T-helper 1 cell treated with Interleukin-12 subunit alpha and Interleukin-12 subunit beta and Interleukin-4 antibody, amounts not matched to agents 30 μg/mL and 1 μg/mL, for 36 hours (primary cell): ENCODE measurements at regions not wholly inside any gene's neighbourhood (a gene's known extent, or its start where the extent isn't known, plus 50 kb on each side); places are given as distances from the start of the nearest gene placed in this dataset.

Experiments
- H3K27ac Mint-ChIP-seq: one replicate; pipeline ENCODE4 v1.8.0; 2021; ENCODE audit warnings: mild to moderate bottlenecking, mixed read lengths
- H3K27me3 Mint-ChIP-seq: one replicate; pipeline ENCODE4 v1.8.0; 2021; ENCODE audit warnings: low read depth, mixed read lengths
- H3K36me3 Mint-ChIP-seq: one replicate; pipeline ENCODE4 v1.8.0; 2021; ENCODE audit warnings: low read depth, mixed read lengths
- H3K4me1 Mint-ChIP-seq: one replicate; pipeline ENCODE4 v1.8.0; 2021; ENCODE audit warnings: low read depth, mixed read lengths
- H3K4me3 Mint-ChIP-seq: one replicate; pipeline ENCODE4 v1.8.0; 2021; ENCODE audit warnings: mild to moderate bottlenecking, moderate library complexity, mixed read lengths
- H3K9me3 Mint-ChIP-seq: one replicate; pipeline ENCODE4 v1.8.0; 2021; ENCODE audit warnings: mixed read lengths

GRCh38 chr13:89869312-89869711 is 1478.2 kb upstream of the MIR17HG start:
- Mint-ChIP-seq H3K36me3 (no peaks in the 10 kb centered on the region), H3K27me3 (no peaks in the 10 kb centered on the region), H3K9me3 (peaks cover 18% of the 10 kb centered on the region), H3K27ac (no peak overlapping the region), H3K4me1 (no peaks in the 10 kb centered on the region), H3K4me3 (no peak overlapping the region)

DNA sequence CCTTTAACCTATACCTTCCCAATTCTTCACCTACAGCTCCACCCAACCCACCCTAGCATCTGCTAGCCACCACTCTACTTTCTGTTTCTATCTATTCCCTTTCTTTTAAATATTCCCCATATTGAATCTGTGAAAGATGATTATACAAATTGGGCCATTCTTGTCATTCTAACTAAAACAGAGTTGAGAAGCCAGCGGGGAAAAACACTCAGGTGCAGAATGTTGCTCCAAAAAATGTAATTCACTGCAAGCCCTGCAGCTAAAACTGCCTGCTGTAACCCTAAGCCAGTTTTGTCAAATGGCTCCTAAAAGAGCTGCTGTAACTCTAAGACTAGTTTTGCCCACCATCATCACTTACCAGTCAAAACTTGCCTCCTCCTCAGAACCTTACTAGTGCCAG is 1468.6 kb upstream of the MIR17HG start:
- H3K27ac Mint-ChIP-seq, result no peak overlapping the region
- H3K4me1 Mint-ChIP-seq, result no peaks in the 10 kb centered on the region
- H3K4me3 Mint-ChIP-seq, result no peak overlapping the region
- H3K9me3 Mint-ChIP-seq, result peaks cover 4% of the 10 kb centered on the region
- H3K27me3 Mint-ChIP-seq, result no peaks in the 10 kb centered on the region
- H3K36me3 Mint-ChIP-seq, result no peaks in the 10 kb centered on the region

DNA sequence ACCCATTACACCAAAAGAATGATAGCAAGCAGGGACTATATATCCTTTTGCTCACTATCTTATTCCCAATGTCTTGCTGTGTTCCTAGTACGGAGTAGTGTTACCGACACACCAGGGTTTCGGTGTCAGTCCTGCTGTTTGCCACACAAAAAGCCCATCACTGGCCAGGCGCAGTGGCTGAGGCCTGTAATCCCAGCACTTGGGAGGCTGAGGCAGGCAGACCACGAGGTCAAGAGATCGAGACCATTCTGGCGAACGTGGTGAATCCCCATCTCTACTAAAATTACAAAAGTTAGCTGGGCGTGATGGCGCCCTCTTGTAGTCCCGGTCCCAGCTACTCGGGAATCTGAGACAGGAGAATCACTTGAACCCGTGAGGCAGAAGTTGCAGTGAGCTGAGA is 1467.3 kb upstream of the MIR17HG start:
- H3K27me3 Mint-ChIP-seq, result no peaks in the 10 kb centered on the region
- peaks cover 14% of the 10 kb centered on the region for H3K9me3 Mint-ChIP-seq
- H3K27ac Mint-ChIP-seq, result no peak overlapping the region
- H3K4me3 Mint-ChIP-seq, result no peak overlapping the region
- H3K4me1 Mint-ChIP-seq, result no peaks in the 10 kb centered on the region
- no peaks in the 10 kb centered on the region for H3K36me3 Mint-ChIP-seq

GRCh38 chr13:89883893-89884448 is 1463.5 kb upstream of the MIR17HG start:
- Mint-ChIP-seq H3K4me3 (no peak overlapping the region), H3K36me3 (no peaks in the 10 kb centered on the region), H3K27me3 (no peaks in the 10 kb centered on the region), H3K27ac (no peak overlapping the region), H3K4me1 (no peaks in the 10 kb centered on the region), H3K9me3 (peaks cover 19% of the 10 kb centered on the region)

DNA sequence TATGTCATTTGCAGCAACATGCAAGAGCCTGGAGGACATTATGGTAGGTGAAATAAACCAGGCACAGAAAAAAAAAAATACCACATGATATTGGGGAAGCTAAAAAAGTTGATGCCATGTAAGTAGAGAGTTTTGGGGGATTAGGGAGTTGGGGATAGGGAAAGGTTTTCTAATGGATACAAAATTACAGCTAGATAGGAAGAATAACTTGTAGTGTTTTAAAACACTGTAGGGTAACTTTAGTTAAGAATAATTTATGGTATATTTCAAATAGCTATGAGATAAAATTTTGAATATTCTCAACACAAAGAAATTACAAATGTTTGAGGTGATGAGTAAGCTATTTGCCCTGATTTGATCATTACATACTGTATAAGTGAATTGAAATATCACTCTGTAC is 1456.7 kb upstream of the MIR17HG start:
- H3K4me3 Mint-ChIP-seq, result no peak overlapping the region
- H3K36me3 Mint-ChIP-seq, result no peaks in the 10 kb centered on the region
- H3K27ac Mint-ChIP-seq, result no peak overlapping the region
- H3K4me1 Mint-ChIP-seq, result no peaks in the 10 kb centered on the region
- H3K9me3 Mint-ChIP-seq, result peaks cover 17% of the 10 kb centered on the region
- no peaks in the 10 kb centered on the region for H3K27me3 Mint-ChIP-seq

DNA sequence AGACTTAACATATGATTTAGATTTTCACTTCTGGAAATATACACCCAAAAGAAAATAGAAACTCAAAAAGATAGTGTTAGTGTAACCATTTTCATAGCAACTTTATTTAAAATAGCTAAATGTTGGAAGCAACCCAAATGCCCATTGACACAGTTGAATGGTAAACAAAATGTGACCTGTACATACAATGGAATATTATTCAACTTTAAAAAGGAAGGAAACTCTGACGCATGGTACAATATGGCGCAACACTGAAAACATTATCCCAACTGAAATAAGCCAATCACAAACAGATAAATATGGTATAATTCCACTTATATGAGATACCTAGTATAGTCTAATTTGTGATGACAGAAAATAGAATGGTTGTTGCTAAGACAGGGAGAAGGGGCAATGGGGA is 1456.1 kb upstream of the MIR17HG start:
- Mint-ChIP-seq H3K27me3 (no peaks in the 10 kb centered on the region), H3K36me3 (no peaks in the 10 kb centered on the region), H3K4me1 (no peaks in the 10 kb centered on the region), H3K4me3 (no peak overlapping the region), H3K9me3 (peaks cover 17% of the 10 kb centered on the region), H3K27ac (no peak overlapping the region)

- Mint-ChIP-seq H3K36me3 (no peaks in the 10 kb centered on the region), H3K9me3 (peaks cover 16% of the 10 kb centered on the region), H3K4me1 (no peaks in the 10 kb centered on the region), H3K4me3 (no peak overlapping the region), H3K27me3 (no peaks in the 10 kb centered on the region), H3K27ac (no peak overlapping the region)
These were observed 1449.8 kb upstream of the MIR17HG start for GRCh38 chr13:89897681-89898080.

DNA sequence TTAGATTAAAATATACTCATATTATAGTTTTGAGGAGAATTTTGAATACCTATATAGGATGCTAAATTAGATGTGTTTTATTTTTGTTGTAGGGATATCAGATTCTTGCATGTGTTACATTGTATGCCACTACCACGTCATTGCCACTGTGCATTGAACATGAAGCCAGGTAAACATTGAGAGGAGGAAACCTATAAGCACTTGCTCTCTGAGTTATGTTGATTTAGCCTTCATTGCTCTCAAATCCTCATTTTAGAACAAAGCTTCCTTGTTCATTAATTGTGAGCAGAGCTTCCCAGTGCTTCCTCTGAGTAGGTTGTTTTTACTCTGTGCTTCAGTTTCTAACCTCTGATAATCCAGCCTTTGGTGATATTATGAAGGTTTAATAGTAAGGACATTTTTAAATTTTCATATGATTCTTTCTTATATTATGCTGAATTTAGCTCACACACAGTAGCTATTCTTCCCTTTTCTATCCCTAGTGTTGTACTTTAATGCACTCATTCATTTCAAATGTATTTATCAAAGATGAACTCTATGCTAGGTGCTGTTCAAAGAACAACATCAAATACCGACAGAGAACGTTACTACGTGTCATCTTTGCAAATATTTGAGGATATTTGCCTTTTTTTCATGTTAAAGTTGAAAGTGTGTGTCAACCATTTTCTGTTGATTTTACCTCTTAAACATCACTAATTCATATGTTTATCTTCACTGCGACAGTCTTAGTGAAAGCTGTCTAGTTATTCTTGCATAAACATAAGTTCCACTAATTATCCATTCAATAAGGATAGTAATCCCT is 1448.0 kb upstream of the MIR17HG start:
- no peaks in the 10 kb centered on the region for H3K36me3 Mint-ChIP-seq
- H3K27me3 Mint-ChIP-seq, result no peaks in the 10 kb centered on the region
- H3K4me3 Mint-ChIP-seq, result no peak overlapping the region
- H3K4me1 Mint-ChIP-seq, result no peaks in the 10 kb centered on the region
- peaks cover 16% of the 10 kb centered on the region for H3K9me3 Mint-ChIP-seq
- H3K27ac Mint-ChIP-seq, result no peak overlapping the region

DNA sequence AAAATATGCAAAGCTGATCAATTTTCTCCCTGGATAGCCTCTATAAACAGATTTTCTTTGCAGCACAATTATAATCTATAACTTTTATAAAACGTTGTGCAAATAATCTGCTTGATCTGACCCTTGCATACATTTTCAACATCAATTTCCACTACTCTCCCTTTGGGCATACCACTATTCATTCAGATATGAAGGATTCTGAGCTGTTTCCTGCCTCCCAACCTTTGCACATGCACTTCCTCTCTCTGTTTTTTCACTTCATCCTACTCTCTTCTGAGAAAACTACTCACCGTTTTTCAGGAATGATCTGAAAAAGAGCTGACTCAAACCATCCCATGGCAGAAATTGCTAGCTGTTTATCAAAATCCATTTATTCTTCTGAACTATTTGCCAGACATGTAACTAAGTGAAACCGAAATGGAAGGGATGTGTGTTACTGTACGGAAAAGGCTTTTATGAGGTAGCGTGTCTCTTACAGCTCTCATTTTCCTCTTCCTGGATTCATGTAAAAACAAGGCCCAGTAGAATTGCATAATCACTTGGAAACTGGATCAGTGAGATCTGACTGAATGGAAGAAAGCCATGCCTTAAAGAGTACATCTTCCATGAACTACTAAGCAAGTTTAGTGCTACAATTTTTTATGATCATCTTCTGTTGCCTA is 1447.3 kb upstream of the MIR17HG start:
- no peak overlapping the region for H3K27ac Mint-ChIP-seq

DNA sequence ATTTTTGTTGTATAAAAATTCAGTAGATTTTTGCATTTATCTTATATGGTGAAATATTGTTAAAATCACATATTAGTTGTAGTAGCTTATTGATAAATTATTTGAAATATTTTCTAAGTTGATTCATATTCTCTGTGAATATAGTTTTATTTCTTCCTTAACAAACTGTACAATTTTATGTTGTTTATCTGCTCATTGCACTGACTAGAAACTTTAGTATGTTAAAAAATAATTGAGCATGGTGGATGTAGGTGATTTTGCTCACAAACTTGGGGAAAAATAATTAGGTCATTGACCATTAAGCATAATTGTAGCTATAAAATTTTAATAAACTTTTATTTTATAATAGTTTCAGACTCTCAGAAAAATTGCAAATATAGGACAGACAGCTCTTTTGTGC is 1445.3 kb upstream of the MIR17HG start:
- Mint-ChIP-seq H3K36me3 (no peaks in the 10 kb centered on the region), H3K27ac (no peak overlapping the region), H3K4me3 (no peak overlapping the region), H3K27me3 (no peaks in the 10 kb centered on the region), H3K4me1 (no peaks in the 10 kb centered on the region), H3K9me3 (peaks cover 24% of the 10 kb centered on the region)

More for the DNA sequence above, 1447.3 kb upstream of the MIR17HG start:
- H3K9me3 Mint-ChIP-seq, result peaks cover 20% of the 10 kb centered on the region
- H3K27me3 Mint-ChIP-seq, result no peaks in the 10 kb centered on the region
- H3K4me3 Mint-ChIP-seq, result no peak overlapping the region
- H3K36me3 Mint-ChIP-seq, result no peaks in the 10 kb centered on the region
- H3K4me1 Mint-ChIP-seq, result no peaks in the 10 kb centered on the region

DNA sequence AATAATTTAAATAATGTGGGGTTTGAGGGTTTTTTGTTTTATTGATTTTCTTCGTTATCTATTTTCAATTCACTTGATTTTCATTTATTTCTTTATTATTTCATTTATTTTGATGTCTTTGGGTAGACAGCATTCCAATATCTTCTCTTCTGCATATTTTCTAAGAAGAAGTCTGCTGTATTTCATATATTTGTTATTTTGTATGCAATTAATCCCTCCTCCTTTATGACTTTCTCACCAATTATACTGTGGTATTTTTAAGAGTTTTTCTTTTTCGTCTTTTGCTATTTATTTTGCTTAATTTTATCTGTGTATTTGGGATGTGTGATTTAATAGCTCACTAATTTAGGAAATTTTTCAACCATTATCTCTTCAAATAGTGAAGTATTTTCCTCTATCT is 1444.4 kb upstream of the MIR17HG start:
- Mint-ChIP-seq H3K9me3 (peaks cover 24% of the 10 kb centered on the region), H3K27ac (no peak overlapping the region), H3K36me3 (no peaks in the 10 kb centered on the region), H3K4me3 (no peak overlapping the region), H3K27me3 (no peaks in the 10 kb centered on the region), H3K4me1 (no peaks in the 10 kb centered on the region)

- Mint-ChIP-seq H3K36me3 (no peaks in the 10 kb centered on the region), H3K4me3 (no peak overlapping the region), H3K9me3 (peaks cover 8% of the 10 kb centered on the region)
These were observed 1437.3 kb upstream of the MIR17HG start for GRCh38 chr13:89910166-89910565.

GRCh38 chr13:89916551-89916950 is 1430.9 kb upstream of the MIR17HG start:
- no peaks in the 10 kb centered on the region for H3K4me1 Mint-ChIP-seq
- H3K4me3 Mint-ChIP-seq, result no peak overlapping the region
- peaks cover 12% of the 10 kb centered on the region for H3K9me3 Mint-ChIP-seq
- no peaks in the 10 kb centered on the region for H3K27me3 Mint-ChIP-seq
- no peak overlapping the region for H3K27ac Mint-ChIP-seq
- H3K36me3 Mint-ChIP-seq, result no peaks in the 10 kb centered on the region

More at GRCh38 chr13:89910166-89910565, 1437.3 kb upstream of the MIR17HG start:
- no peaks in the 10 kb centered on the region for H3K4me1 Mint-ChIP-seq
- no peaks in the 10 kb centered on the region for H3K27me3 Mint-ChIP-seq
- H3K27ac Mint-ChIP-seq, result no peak overlapping the region

GRCh38 chr13:89920461-89920860 is 1427.0 kb upstream of the MIR17HG start:
- no peak overlapping the region for H3K4me3 Mint-ChIP-seq
- H3K9me3 Mint-ChIP-seq, result peaks cover 16% of the 10 kb centered on the region
- no peaks in the 10 kb centered on the region for H3K36me3 Mint-ChIP-seq
- no peaks in the 10 kb centered on the region for H3K27me3 Mint-ChIP-seq
- no peak overlapping the region for H3K27ac Mint-ChIP-seq
- H3K4me1 Mint-ChIP-seq, result no peaks in the 10 kb centered on the region

- Mint-ChIP-seq H3K27me3 (no peaks in the 10 kb centered on the region), H3K4me3 (no peak overlapping the region), H3K4me1 (no peaks in the 10 kb centered on the region), H3K36me3 (no peaks in the 10 kb centered on the region), H3K9me3 (peaks cover 16% of the 10 kb centered on the region), H3K27ac (no peak overlapping the region)
These were observed 1424.4 kb upstream of the MIR17HG start for GRCh38 chr13:89923052-89923451.
